HG02759 (cell line): ENCODE measurements at regions not wholly inside any gene's neighbourhood (a gene's known extent, or its start where the extent isn't known, plus 50 kb on each side); places are given as distances from the start of the nearest gene placed in this dataset.

Experiments used
- ATAC-seq: cut with Tn5 transposase; IDR thresholded peaks from one replicate; pipeline ENCODE4 v1.9.1; 2021; ENCODE audit warnings: mild to moderate bottlenecking, moderate library complexity; ENCODE audit not compliant: unreplicated experiment

DNA sequence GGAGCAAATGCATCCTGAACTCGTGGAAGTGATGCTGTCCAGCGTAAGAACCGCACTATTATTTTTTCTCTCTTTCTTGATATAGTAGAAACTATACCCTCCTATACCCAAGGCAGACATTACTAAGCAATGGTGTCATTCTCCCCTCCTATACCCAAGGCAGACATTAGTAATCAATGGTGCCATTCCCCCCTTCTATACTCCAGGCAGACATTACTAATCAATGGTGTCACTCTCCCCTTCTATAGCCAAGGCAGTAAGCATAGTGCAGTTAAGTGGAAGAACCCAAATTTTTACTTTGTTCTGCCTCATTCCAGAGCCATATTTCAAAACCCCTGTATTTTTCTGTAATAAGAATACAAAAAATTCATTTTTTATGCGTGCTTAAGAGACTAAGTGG lies 506.2 kb upstream of the EEF2KMT start:
- no peak for ATAC-seq

DNA sequence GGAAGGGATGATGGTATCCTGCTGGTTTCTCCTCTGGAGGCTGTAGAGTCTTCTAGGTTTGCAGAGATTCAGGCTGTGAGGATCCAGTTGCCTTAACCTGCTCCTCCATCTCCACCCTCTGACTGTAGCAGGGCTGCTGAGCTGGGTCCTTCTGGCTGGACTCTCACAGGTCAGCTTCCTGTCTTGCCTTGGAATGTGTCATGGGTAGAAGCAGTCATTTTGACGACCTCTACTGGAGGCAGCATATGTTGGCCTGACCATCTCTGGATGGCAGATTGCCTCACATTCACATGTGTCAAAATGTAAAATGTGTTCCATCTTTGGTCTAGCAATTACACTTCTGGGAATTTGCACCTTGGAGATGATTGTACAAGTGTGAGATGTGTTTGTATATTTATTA lies 504.4 kb upstream of the EEF2KMT start:
- no peak for ATAC-seq

DNA sequence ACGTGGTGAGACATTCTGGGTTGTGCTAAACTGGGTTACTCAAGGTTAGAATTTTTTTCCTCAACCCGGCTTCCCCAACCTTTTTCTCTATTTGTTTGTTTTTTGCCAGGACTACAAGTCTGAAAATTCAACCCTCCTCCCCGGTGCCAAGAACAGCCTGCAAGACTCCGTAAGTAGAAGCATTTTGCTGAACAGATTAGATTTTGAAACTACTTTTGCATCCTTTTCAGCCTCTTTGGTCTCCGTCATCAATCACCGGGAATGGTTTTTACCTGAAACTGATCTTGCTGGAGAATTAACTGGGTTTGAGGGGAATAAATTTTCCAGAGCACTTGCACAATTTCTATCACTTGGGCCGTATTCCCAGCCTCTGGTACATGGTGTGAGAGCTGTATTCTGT lies 501.2 kb upstream of the EEF2KMT start:
- ATAC-seq: no peak

DNA sequence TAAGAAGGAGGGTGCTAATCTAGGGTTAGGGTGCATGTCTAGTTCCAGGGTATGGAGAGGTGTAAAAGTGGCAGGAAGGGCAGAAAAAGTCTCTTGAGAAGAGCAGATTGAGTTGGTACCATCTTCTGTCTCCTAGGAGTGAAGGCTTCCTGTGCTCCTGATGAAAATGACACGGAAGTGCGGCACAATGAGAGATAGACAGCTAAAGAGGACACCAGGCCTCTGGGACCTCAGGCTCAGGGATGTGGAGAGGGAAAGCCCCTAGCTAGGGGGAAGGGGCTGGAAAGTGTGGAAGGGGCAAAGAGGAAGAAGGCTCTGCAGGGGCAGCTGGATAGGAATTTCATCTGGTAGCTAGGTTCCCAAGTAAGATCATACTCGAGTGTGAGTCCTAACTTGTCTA lies 498.3 kb upstream of the EEF2KMT start:
- ATAC-seq: no peak

DNA sequence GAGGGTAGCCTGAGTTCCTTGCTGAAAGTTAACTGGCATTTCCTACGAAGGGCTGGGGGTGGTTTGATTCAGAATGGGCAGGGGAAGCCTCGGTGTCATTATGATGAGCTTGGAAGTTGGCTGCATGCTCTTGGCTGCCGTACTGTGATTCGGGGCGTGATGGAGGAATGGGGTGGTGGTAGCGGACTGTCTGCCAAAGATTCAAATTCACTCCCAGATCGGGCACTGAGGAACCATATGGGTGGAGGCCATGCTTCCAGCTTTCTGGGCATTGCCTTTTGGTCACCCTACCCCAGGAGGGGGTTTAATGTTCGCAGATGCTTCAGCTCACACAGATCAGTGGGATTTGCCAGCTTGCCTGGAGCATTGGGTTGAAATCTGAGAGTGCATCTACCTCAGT lies 492.8 kb upstream of the EEF2KMT start:
- ATAC-seq: no peak

DNA sequence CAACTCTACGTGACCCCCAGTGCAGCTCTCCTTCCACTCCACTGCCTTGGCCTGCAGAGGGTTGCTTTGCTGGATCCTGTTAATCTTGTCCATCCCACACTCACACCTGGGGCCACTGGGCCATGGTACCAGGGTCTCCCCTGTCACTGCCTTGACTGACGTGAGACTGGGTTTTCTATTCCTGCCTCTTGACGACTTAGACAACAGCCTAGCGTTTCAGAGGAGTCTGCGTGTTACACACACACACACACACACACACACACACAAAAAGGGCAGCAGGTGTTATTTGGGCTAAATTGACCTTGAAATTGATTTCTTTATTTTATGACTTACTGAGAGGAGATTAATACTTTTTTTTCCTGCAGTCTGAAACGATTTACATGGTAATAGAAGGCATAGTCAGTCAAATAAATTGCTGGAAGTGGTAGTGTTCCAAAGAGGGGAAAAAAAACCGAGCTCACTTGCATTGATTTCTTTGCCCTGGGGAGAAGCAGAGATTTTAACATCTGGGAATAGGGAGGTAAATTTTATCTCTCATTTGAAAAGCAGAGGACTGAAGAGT lies 492.3 kb upstream of the EEF2KMT start:
- ATAC-seq: no peak

DNA sequence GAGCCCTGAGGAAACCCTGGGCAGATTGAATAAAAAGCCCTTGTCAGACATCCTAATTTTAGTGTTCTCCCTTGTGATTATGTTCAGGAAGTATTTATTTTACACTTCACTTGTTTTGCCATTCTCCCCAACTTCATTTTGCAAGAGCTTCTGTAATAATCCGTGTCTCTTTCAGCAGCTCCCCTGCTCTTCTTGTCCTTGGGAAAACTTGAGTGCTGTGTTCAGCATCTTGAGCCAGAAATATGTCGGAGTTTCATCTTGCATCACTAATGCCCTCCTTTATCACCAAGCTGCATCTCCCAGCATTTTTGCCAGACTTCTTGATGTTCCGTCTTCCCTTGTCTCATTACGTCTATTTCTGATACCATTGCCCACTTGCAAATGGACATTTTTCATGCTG lies 486.5 kb upstream of the EEF2KMT start:
- no peak for ATAC-seq

DNA sequence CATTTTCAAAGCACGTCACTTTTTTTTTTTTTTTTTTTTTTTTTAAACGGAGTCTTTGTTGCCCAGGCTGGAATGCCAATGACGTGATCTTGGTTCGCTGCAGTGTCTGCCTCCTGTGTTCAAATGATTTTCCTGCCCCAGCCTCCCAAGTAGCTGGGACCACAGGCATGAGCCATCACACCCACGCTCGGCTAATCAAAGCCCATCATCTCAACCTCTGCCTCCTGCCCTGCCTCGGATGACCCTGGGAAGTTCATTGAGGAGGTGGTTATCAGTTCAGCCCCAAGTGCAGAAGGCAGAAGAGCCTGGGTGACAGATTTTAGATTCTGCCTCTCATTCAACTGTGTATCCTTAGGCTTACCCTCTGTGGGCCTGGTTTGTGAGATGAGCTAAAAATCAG lies 484.9 kb upstream of the EEF2KMT start:
- ATAC-seq: no peak

DNA sequence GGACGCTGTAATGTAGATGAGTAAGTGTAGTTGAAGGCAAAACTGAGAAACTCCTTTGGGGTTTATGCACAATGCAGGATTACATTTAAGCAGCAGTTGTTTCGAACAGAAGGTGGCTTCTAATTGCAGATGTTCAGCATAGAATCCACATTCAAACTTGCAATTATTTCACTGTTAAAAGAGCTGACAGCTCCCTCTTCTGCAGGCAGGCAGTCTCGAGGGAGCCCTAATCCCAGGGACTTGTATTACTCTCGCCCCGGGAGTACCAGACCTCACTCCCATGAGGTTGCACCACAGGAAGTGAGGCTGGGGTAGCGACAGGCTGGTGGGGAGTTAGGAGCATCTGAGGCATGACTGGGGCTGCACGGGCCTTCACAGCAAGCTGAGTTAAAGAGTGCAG lies 484.3 kb upstream of the EEF2KMT start:
- ATAC-seq: no peak

DNA sequence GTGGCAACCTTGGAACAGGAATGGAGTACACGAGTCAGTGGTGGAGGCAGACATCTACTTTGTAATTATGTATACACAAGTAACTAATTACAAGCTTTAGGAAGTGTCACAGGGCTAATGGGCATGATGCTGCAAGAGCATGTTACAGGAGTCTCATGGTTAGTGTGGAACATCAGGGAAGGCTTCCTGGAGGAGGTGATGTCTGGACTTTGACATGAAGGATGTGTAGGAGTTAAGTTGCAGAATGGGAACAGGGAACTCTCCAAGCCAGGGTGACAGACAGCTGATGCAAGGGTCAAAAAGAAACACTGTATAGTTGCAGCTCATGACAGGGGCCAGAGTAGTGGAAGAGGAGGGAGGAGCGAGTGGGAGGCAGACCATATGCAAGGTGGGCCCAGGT lies 483.8 kb upstream of the EEF2KMT start:
- ATAC-seq: no peak

DNA sequence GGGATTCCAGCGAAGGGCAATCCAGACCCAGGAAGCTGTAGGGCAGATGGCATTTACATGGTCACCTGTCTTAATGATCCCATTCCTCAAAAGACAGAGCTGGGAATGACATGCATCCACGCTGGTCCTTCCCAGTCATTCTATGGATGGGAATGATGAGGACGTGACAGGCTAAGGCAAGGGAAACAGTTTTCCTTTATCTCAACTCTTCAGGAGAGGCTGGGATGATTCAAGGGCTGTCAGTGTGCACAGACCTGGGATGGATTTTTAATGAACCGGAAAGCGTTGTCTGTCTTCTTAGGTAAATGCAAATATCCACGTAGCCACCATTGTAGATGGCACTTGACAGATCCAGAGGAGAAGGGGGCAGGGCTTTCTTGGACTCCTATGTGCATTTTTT lies 483.2 kb upstream of the EEF2KMT start:
- no peak for ATAC-seq

DNA sequence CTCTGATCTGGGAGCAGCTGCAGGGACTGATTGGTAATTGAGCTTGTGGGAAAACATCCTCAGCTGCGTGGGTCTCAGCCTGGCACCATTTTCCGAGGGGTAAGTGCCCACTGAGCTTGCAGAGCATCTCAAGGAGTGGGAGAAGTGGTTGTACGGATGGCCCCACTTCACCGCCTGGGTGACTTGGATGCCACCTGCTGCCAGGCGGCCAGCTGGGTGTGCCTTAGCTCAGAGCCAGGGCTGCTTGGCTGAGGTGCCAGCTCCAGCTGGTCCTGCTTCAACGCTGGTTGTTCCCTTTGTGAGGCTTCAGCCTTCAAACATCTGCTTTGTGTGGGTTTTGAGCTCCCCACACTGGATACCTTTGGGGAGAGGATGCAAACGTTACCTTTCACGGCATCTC lies 482.7 kb upstream of the EEF2KMT start:
- ATAC-seq: no peak

DNA sequence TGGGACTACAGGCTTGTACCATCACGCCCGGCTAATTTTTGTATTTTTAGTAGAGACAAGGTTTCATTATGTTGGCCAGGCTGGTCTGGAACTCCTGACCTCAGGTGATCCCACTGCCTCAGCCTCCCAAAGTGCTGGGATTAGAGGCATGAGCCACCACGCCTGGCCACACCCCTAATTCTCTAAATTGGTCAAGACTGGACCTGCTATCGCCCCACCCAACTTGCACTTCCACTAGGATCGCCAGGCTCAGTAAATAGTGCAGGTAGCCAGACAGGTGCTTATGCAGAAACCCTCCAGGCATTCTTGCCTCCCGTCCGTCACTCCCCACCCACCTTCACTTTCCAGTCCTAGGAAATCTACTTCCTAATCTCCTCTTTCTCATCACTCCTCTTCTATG lies 481.4 kb upstream of the EEF2KMT start:
- no peak for ATAC-seq

DNA sequence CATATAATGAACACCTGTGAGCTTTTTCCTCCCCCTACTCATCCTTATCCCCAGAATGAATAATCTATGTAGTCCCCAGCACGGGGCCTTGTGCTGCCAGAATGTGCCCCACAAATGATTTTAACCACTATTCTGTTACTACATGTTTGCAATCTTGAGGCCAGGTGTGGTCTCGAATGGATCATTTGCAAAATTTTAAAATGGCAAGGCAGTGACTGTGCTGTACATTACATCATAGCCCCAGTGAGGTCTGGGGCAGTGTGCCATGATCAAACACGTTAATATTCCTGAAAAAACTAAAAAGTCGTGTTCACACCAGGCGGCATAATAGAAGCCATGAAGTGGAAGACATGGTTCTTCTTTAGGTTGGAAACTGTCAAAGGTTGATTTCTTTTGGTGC lies 479.9 kb upstream of the EEF2KMT start:
- no peak for ATAC-seq

DNA sequence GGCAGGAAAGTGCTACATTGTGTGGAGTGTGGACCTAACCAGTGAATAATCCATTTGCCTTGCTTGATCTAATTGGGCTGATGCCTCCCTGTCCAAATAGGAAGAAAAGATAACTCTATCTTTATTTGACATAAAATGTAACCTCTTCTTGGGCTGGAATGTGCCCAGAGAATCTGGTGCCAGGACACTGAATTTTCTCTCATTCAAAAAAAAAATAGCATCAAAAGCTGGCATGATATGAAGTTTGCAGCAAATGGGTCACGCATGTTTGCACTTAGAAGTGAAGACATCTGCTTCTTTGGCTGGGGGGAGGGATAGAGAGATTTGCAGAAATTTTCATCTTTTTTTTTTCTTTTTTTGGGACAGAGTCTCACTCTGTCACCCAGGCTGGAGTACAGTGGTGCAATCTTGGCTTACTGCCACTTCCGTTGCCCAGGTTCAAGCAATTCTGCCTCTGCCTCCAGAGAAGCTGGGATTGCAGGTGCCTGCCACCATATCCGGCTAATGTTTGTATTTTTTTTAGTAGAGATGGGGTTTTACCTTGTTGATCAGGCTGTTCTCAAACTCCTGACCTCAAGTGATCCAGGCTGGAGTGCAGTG lies 478.2 kb upstream of the EEF2KMT start:
- no peak for ATAC-seq

DNA sequence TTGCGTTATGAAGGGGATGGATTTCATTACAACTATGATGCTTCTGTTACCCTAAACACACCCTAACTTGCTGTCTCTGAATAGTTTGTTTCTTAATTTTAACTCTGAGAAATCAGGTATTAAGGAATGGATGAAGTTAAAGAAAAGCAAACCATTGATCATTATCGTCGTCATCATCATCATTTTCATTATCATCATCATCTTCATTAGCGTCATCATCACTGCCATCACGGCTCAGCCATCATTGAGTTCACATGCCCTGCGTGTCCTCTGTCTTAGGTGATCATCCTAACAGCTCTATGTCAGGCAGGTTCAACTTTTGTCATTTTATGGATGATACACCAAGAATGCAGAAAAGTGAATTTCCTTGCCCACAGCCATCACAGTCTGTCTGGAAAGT lies 477.5 kb upstream of the EEF2KMT start:
- ATAC-seq: no peak

DNA sequence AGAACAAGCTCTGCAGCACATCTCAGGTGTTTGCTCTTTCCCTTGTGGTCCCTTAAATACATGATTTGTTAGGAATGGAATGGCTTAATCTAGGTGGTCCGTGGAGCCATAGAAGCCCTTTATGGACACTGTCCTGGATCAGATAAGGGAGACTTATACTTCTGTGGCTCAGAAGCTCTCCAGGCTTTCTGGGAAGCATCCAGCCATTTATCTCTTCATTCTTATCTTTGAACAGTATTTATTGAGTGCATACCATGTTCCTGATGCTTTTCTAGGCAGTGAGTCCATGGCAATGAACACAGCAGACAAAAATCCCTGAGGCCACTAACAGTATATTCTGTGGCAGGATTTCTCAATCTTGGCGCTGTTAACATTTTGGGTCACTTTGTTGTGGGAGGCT lies 474.5 kb upstream of the EEF2KMT start:
- no peak for ATAC-seq

DNA sequence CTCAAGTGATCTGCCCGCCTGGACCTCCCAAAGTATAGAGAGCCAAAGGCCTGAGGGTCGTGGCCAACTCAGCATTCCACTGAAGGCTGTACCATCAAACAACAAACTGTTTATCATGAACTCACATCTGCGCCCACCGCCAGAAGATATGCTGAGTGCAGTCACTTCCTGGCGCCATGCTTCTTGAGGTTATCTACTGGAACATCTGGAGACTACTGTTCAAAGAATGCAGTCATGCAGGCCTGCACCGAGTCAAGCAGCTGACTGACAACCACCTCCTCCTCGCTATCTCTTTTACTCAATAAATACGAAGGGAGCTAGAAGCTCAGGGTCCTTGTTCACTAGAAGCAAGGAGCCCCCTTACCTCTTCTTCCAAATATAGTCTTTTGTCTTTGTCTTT lies 473.9 kb upstream of the EEF2KMT start:
- ATAC-seq: no peak

DNA sequence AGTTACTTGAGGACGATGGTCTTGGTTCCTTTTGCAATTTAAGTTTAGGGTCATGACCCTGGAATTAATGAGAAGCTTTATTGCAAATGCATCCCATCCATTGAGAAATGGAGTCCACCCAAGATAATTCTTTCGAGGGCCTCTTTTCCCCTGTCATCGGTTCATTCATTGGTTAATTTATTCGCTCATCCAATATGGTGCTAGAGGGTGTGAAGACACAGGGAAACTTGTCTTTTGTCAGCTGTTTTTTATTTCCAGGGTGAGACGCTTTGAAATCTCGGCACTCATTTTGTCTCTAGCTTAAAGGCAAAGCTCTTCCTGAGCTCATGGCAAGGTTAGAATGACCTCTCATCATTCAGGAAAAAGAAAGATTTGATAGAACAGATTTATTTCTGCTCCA lies 464.2 kb upstream of the EEF2KMT start:
- ATAC-seq: no peak

DNA sequence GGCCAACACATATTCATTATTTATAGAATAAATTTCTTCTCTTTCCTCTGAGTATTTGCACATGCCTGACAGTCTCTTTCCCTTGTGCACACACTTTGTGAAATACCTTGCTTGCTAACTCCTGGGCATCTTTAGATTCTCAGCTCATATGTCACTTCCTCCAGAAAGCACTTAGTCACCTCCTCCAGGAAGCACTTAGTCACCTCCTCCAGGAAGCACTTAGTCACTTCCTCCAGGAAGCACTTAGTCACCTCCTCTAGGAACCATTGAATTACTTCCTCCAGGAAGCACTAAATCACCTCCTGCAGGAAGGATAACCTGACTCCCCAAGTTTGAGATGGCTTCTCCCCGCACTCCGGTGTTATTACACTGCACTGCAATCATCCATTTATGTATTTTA lies 462.5 kb upstream of the EEF2KMT start:
- no peak for ATAC-seq

DNA sequence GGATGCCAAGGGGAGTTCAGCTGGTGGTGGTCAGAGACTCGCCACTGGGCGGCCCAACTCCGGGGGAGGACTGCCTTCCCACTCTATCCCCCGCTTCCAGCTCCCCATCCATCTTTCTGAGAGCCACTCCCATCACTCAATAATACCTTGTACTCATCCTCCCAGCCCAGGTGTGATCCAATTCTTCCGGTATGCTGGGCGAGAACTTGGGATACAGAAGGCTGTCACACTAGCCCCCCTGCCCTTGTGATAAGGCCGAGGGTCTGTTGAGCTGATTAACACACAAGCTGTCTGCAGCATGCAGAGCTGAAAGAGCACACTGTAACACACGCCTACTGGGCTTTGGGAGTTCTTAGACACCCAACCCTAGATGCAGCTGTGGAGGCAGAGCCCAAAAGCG lies 460.4 kb upstream of the EEF2KMT start:
- no peak for ATAC-seq

DNA sequence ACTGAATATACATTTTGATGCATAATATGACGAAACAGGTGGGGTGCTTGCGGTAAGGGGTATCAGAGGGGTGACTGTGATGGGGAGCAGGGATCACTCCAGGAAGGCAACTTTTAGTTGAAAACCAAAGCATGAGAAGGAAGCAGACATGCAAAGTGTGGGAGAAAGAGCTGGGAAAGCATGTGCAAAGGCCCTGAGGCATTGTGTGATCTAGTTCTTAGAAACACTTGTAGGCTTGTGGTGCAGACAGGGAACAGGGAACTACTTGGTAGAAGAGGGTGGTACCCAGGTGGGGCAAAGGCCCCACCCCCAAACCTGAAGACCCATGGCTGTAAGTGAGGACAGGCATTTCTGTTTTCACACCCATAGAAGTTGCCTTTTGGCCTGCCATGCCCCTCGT lies 459.9 kb upstream of the EEF2KMT start:
- no peak for ATAC-seq

DNA sequence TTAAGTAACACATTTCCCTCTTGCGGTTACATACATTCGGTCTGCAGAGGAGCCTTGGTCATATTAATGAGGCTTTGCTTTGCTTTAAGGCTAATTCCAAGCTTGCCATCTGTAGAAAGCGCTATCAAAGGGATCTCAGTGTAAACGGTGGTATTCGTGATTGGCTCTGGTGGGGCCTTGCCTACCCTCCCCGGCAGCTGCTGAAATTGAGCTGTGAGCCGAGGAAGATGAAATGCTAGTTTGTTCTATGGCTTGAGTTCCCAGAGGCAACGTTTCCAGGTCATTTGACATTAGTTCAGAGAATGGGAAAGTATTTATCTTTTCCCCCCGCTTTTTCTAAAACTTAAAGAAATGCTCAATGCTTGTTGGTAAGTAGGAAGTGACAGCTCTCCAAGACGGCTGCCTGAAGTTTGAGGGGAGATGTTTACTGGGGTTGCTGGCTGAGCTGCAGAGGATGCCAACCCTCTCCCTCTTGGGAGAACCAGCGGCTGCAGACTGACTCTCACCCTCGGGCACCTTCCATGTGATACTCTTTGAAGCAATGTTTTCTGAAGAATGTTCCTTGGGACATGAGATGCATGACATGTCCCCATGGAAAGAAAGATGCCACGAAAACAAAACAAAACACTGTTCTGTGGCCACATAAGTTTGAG lies 458.7 kb upstream of the EEF2KMT start:
- ATAC-seq: no peak
